HG03196 (cell line): ENCODE measurements at regions not wholly inside any gene's neighbourhood (a gene's known extent, or its start where the extent isn't known, plus 50 kb on each side); places are given as distances from the start of the nearest gene placed in this dataset.

ENCODE experiments used
- ATAC-seq: cut with Tn5 transposase; IDR thresholded peaks from one replicate; pipeline ENCODE4 v1.9.1; 2021; ENCODE audit not compliant: unreplicated experiment

GRCh38 chr6:14722001-14722562 is 523.8 kb upstream of the JARID2 start:
- ATAC-seq, result no peak

DNA sequence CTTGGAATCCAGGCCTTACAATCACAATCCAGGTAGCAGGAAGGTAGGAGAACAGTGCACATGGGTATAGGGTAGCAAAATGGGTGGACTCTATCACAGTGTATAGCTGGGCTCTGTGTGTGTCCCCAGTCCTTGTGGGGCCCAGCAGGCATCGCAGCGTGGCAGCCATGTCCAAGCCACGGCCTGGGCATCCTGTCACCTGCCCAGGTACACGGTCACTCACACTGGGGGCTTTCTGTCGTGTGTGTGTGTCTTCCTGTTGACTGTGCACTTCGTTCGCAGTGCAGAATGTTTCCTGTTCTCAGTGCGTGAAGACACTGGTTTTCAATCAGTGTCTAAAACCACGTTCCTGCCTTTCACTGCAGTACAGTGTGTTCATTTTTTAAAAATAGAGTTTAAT is 523.2 kb upstream of the JARID2 start:
- ATAC-seq, result no peak

DNA sequence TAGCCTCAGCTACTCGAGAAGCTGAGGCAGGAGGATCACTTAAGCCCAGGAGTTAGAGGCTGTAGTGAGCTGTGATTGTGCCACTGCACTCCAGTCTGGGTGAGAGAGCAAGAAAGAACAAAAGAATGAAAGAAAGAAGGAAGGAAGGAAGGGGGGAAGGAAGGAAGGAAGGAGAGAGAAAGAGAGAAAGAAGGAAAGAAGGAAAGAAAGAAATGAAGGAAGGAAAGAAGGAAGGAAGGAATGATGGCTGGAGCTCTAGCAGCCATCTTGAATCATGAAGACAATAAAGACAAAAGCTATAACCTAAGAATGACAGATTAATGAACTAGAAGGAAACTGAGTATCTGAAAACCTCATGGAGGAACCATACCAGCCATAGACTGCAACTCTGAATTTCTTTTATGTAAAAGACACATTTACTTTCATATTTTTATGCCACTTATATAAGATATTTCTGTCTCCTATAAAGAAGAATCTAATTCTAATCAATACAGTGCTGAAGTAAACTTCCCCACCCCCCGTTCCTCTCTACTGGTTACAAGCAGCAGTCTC is 522.3 kb upstream of the JARID2 start:
- ATAC-seq, result no peak

GRCh38 chr6:14724549-14724948 is 521.3 kb upstream of the JARID2 start:
- ATAC-seq, result no peak

- ATAC-seq, result no peak
Observed at GRCh38 chr6:14726816-14727493, 518.9 kb upstream of the JARID2 start.

GRCh38 chr6:14727494-14728395 is 518.1 kb upstream of the JARID2 start:
- ATAC-seq, result no peak

GRCh38 chr6:14728396-14729024 is 517.4 kb upstream of the JARID2 start:
- no peak for ATAC-seq

- ATAC-seq, result no peak
Observed at GRCh38 chr6:14729129-14729871, 516.6 kb upstream of the JARID2 start.

- no peak for ATAC-seq
Observed at GRCh38 chr6:14730654-14731053, 515.2 kb upstream of the JARID2 start.

GRCh38 chr6:14731611-14732010 is 514.3 kb upstream of the JARID2 start:
- ATAC-seq, result no peak

GRCh38 chr6:14732226-14732843 is 513.5 kb upstream of the JARID2 start:
- no peak for ATAC-seq

GRCh38 chr6:14732844-14733757 is 512.8 kb upstream of the JARID2 start:
- ATAC-seq, result no peak

DNA sequence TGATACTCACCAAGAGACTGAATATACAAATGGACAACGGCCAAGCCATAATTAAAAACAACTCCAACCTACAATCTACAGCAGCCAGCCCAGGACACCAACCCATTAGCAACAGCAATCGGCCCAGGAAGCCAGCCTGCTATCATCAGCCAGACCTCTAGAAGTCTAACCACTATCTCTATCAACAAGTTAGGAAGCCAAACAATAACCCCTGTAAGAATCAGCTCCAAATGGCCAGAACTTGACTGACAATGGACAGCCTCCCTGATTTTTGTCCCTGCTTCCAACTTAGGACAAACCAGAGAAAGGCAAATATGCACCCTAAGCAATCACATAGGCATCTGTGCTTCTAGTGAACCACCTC is 511.8 kb upstream of the JARID2 start:
- ATAC-seq, result no peak

DNA sequence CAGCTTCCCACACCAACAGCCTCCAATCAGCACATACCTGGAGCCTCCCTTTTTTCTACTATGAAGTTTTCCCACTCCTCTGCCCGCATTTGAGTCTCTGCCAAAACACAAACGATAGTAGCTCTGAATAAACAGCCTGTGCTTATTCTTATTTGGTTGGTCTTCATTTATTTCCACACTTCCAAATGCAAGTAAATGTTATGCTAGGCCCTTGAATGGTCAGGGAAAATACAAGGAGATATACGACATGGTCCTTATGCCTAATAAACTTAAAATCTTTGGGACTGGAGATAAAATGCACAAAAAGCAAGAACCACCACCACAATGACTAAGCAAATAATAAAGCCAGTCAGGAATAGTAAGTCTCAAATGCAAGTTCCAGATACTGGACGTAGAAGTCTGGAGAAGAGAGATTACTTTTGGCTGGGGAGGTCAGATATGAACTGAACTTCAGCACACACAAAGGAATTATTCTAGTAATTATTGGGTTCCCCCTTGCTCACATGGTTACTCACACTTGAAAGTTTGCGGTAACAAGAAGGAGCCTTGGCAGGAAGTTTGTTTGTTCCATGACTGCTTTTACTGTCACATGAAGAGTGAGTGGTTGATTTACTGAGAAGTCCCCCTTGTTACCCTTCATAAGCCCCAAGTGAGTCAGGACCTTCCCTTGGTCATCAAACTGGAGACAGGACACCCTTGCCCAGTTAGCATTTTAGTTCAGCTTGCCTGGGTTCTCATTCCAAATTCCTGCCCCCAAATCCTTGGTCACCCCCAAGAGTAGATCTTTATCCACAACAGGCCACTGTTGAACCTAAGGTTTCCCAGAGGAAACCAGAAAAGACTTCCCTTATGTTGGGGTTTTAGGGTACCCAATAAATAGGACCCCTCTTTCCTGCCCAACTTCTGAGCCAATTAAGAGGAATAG is 511.2 kb upstream of the JARID2 start:
- ATAC-seq, result peak; percentile 80

DNA sequence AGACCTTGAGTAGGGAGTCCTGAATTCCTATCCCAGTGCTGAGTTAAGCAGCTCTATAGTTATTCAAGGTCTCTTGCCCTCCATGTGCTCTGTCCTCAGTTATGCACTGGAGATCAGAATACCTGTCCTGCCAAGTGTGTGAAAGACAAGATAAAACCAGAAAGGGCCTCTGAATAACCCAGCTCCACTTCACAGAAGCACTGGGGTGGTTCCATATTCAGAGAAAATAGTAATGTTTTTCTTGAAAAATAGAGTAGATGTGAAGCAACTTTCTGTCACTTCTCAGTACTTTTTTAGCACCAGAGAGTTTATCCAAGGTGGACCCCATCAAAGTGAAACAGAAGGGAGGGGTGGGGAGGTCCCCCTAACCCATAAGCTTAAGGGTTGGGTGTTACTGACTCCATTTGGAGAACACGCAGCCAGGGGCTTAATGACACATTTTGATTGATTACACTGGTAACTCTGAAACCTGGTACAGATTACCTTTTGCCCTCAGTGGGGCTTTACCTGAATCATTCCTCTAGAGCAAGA is 509.8 kb upstream of the JARID2 start:
- ATAC-seq, result no peak

DNA sequence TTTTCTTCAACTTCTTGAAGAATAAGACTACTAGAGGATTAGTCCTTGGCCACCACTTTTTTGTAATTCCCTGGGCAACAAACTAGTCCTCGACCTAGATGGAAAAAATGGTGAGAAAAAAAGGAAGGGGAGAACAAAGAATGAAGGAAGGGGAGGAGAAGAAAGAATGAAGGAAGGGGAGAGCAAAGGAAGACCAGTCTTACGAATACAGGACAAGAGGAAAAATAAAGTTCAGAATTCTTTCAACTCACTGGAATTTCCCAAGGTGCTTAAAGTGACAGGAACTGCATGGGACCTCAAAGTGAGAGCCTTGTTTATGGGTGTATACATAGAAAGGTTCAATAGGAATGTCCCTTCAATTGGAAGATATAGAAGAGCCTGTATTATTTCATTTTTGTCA is 509.3 kb upstream of the JARID2 start:
- ATAC-seq, result no peak

DNA sequence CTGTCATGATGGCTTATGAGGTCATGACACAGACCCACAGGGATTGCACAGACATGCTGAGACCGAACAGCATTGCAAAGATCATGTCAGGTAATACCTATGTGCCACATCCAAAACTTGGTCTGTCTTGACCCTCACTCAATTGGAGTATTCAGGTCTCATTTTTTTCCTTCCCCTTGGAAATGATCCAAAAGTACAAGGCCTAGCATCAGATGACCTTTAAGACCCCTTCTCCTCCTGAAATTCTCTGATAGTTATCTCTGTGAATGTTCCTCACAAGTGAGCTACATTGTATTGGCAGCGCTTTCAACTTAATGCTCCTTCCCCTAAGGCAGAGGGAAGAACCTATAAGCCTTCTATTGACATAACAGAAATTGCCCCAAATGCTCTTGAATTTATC is 507.4 kb upstream of the JARID2 start:
- no peak for ATAC-seq

DNA sequence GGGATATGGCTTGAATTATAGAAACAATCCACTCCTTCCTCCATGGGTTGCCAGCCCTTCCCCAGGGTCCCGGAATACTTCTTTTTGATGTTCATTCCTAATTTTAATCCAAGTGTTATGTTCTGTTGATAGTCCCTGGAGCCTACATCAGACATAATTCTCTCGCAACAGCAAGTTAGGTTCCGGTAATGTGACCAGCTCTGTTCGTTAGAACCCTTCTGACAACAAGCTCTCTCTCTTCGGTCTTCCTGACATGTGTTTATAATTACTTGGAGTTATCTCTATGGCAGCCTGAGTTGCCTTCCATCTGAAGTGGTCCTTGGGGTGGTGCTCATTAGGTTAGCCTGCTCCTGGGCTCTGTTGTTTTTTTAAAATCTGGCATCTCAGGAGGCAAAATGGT is 506.9 kb upstream of the JARID2 start:
- no peak for ATAC-seq
